Urinary bladder (tissue), 3 donors: ENCODE measurements at regions not wholly inside any gene's neighbourhood (a gene's known extent, or its start where the extent isn't known, plus 50 kb on each side); places are given as distances from the start of the nearest gene placed in this dataset.

Experiments
- DNase-seq: peaks from one replicate; pipeline ENCODE4 v3.0.0-alpha.2; 2015; ENCODE audit errors: extremely low spot score
- H3K27ac ChIP-seq: one replicate; pipeline ENCODE4 v1.5.1; 2013; ENCODE audit warnings: low read depth, mild to moderate bottlenecking, moderate library complexity
- H3K36me3 ChIP-seq: one replicate; pipeline ENCODE4 v1.6.1; 2013; ENCODE audit warnings: mild to moderate bottlenecking, moderate library complexity; ENCODE audit not compliant: insufficient read depth
- H3K4me1 ChIP-seq: one replicate; pipeline ENCODE4 v1.6.1; 2013; ENCODE audit warnings: mild to moderate bottlenecking, moderate library complexity; ENCODE audit not compliant: insufficient read depth
- H3K4me3 ChIP-seq: one replicate; pipeline ENCODE4 v1.5.1; 2013; ENCODE audit warnings: low read depth, low read length
- WGBS: extraction: QIAGEN DNeasy Blood & Tissue Kit; methylation state at CpG from one replicate; pipeline ENCODE4 v1.1.7; 2013; 5-methylcytosine and 5-hydroxymethylcytosine counted together
- donor health status: healthy with polysubstance abuse.
- donor health status: healthy.

DNA sequence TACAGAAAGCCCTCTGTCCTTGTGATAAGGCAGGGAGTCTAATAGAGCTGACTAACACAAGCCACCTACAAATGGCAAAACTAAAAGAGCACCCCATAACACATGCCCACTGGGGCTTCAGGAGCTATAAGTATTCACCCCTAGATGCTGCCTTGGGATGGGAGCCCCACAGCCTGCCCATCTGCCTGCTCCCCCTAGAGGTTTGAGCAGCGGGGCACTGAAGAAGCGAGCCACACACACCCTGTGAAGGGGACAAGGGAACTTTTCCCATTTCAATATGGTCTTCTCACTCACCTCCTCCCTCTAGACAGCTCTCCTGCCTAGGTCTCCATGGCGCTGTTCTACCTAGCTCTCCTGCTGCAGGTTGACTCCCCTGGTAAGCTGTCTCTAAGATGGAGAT is 261.0 kb downstream of the SHQ1 start:
- Histone ChIP-seq H3K4me1 (no peaks in the 10 kb centered on the region), H3K4me3 (no peak overlapping the region), H3K36me3 (no peaks in the 10 kb centered on the region), H3K27ac (no peak overlapping the region)
- DNase-seq: no peak
- over 99% methylated on average over 3 of the region's 3 CpGs for WGBS

DNA sequence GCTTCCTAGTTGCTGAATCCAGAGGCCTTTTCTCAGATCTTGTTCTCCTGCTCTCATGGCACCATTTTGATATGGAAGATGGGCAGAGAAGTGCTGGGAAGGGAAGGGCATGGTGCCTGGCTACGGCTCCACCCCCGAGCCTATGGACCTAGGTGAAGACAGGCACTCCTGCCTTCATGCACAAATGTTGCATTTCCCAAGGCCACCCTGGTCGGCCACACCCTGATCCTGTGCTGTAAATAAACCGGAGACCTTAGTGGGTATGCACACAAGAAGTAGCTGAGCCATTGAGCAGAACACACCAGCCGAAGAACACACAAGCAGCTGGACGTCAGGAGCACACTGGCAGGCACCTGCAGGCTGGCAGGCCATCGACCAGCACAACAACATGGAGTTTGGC is 261.6 kb downstream of the SHQ1 start:
- no peak overlapping the region for H3K4me3 ChIP-seq
- WGBS: 94% methylated on average over 7 of the region's 7 CpGs
- H3K4me1 ChIP-seq: no peaks in the 10 kb centered on the region
- H3K36me3 ChIP-seq: no peaks in the 10 kb centered on the region
- DNase-seq: no peak
- no peak overlapping the region for H3K27ac ChIP-seq

DNA sequence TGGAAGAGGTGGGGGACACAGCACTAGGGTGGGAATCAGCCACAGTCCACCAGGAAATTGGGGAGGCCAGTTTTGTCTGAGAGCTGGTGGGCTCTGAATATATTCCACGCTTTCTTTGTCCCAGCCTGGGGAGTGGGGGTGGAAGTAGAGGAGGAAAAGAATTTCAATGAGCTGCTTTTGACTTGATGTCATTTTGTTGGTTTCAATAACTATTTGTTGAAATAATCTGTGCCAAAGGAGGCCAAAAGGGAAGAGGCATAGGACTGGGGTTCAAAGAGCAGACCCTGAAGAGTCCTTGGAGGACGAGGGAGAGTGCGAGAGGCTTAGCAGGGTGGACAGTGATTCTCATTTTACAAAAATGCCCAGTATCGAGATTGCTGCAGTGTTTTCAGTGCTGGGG is 262.3 kb downstream of the SHQ1 start:
- DNase-seq: no peak
- H3K4me3 ChIP-seq: no peak overlapping the region
- H3K27ac ChIP-seq: no peak overlapping the region
- 85% methylated on average over 4 of the region's 4 CpGs for WGBS
- H3K36me3 ChIP-seq: no peaks in the 10 kb centered on the region
- H3K4me1 ChIP-seq: no peaks in the 10 kb centered on the region

- 96% methylated on average over 2 of the region's 2 CpGs for WGBS
- H3K36me3 ChIP-seq: no peaks in the 10 kb centered on the region
- H3K27ac ChIP-seq: no peak overlapping the region
- no peaks in the 10 kb centered on the region for H3K4me1 ChIP-seq
- no peak overlapping the region for H3K4me3 ChIP-seq
- DNase-seq: no peak
Measured at GRCh38 chr3:72584262-72584661, 264.0 kb downstream of the SHQ1 start.

DNA sequence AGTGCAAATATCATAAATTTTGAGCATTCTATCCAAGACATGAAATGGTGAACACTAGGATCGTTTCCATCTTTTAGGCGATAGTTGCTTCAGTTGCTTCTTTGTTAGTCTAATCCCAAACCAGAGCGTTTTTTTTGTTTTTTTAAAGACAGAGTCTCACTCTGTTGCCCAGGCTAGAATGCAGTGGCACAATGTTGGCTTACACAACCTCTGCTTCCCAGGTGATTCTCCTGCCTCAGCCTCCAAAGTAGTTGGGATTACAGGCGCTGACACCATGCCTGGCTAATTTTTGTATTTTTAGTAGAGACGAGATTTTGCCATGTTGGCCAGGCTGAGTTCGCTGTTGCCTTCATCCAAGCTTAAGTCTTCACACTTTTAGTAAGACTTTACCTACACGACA is 265.3 kb downstream of the SHQ1 start:
- Histone ChIP-seq H3K36me3 (no peaks in the 10 kb centered on the region), H3K4me1 (no peaks in the 10 kb centered on the region), H3K4me3 (no peak overlapping the region), H3K27ac (no peak overlapping the region)
- no peak for DNase-seq
- whole genome bisulfite sequencing: 95% methylated on average over 7 of the region's 7 CpGs

- no peak overlapping the region for H3K27ac ChIP-seq
- WGBS: 90% methylated on average over 6 of the region's 6 CpGs
- H3K36me3 ChIP-seq: no peaks in the 10 kb centered on the region
- no peak overlapping the region for H3K4me3 ChIP-seq
- no peaks in the 10 kb centered on the region for H3K4me1 ChIP-seq
- DNase-seq: no peak
Measured at GRCh38 chr3:72582211-72582878, 265.9 kb downstream of the SHQ1 start.

- Histone ChIP-seq H3K4me1 (no peaks in the 10 kb centered on the region), H3K36me3 (no peaks in the 10 kb centered on the region), H3K27ac (no peak overlapping the region), H3K4me3 (no peak overlapping the region)
- 90% methylated on average over 2 of the region's 2 CpGs for WGBS
- no peak for DNase-seq
Measured at GRCh38 chr3:72580900-72581299, 267.3 kb downstream of the SHQ1 start.

- WGBS: 60% methylated on average over 4 of the region's 4 CpGs
- Histone ChIP-seq H3K4me1 (no peaks in the 10 kb centered on the region), H3K36me3 (no peaks in the 10 kb centered on the region), H3K27ac (no peak overlapping the region), H3K4me3 (no peak overlapping the region)
- DNase-seq: no peak
Measured at GRCh38 chr3:72580246-72580756, 267.9 kb downstream of the SHQ1 start.

DNA sequence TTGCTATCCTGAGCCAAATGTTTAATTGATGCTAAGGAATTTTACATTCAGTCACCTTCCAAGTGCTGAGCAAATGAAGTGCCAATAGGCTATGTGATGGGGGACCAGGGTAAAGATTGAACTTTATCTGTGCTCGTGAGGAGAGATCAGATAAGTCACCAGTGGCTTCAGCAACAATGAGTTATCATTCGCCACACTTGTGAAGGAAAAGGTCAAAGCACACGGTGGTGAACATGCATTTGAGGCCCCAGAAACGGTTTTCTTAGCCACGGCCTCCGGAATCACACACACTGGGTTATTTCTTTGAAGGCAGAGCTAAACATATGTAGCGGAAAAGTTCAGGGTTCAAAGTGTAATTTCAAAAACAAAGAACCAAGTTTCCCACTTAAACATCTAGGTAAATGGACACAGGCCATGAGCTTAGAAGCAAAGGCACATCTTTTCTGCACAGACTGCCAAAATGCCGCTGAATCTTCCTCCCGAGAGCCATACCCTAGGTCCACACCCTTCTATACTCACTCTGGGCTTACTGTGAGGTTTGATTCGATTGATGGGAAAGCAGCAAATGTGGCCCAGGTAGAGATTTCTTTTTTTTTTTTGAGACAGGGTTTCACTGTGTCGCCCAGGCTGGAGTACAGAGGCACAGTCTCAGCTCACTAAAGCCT is 268.5 kb downstream of the SHQ1 start:
- Histone ChIP-seq H3K27ac (no peak overlapping the region), H3K4me1 (no peaks in the 10 kb centered on the region), H3K4me3 (no peak overlapping the region), H3K36me3 (no peaks in the 10 kb centered on the region)
- 91% methylated on average over 11 of the region's 11 CpGs for WGBS
- DNase-seq: no peak

DNA sequence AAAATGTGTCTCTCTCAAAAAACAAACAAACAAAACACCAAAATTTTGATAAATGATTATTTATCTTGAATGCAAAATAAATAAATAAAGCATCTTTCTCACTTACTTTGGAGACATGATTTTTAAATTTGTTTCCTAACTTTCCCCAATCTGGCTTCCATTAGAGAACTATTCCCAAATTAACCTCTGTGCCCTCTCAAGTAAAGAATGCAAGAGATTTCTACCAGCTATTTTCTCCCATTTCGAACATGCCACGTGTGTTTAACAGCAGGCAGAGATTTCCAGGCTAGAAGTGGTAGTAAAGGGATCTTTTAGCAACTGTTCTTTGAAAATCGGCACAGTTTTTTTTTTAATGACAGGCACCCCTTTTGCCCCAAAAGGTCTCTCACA is 269.1 kb downstream of the SHQ1 start:
- Histone ChIP-seq H3K27ac (no peak overlapping the region), H3K4me1 (no peaks in the 10 kb centered on the region), H3K4me3 (no peak overlapping the region), H3K36me3 (no peaks in the 10 kb centered on the region)
- no peak for DNase-seq
- 84% methylated on average over 3 of the region's 3 CpGs for WGBS

DNA sequence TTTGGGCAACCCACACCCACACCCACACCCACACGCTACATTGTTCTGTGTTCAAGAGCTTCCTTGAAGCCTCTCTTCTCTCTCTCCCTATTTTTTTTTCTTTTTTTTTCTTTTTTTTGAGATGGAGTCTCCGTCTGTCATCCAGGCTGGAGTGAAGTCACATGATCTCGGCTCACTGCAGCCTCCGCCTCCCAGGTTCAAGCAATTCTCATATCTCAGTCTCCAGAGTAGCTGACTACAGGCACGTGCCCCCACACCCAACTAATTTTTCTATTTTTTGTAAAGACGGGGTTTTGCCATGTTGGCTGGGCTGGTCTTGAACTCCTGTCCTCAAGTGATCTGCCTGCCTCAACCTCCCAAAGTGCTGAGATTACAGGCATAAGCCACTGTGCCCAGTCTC is 271.1 kb downstream of the SHQ1 start:
- WGBS: 98% methylated on average over 6 of the region's 6 CpGs
- Histone ChIP-seq H3K36me3 (no peaks in the 10 kb centered on the region), H3K4me1 (no peaks in the 10 kb centered on the region), H3K4me3 (no peak overlapping the region), H3K27ac (no peak overlapping the region)
- DNase-seq: no peak

- Histone ChIP-seq H3K27ac (no peak overlapping the region), H3K4me1 (no peaks in the 10 kb centered on the region), H3K36me3 (no peaks in the 10 kb centered on the region), H3K4me3 (no peak overlapping the region)
- WGBS: 90% methylated on average over 5 of the region's 5 CpGs
- no peak for DNase-seq
Measured at GRCh38 chr3:72576563-72576962, 271.7 kb downstream of the SHQ1 start.

DNA sequence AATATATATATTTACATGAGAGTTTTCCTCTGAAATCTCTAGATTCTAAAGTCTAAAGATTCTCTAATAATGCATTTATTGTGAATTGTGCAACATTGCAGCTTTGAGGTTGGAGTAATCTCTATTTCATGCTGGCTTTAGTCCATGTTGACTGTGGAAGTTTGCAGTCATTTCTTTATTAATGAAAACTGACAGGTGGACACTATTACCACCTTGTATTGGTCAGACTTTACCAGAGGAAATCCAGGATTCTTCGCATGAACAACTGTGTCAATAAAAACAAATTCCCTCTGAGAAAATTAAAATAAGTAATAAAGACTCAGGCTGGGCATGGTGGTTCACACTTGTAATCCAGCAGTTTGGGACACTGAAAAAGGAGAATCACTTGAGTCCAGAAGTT is 274.1 kb downstream of the SHQ1 start:
- DNase-seq: no peak
- H3K27ac ChIP-seq: no peak overlapping the region
- no peaks in the 10 kb centered on the region for H3K36me3 ChIP-seq
- H3K4me1 ChIP-seq: no peaks in the 10 kb centered on the region
- WGBS: 95% methylated on average over 1 of the region's 1 CpG
- no peak overlapping the region for H3K4me3 ChIP-seq

DNA sequence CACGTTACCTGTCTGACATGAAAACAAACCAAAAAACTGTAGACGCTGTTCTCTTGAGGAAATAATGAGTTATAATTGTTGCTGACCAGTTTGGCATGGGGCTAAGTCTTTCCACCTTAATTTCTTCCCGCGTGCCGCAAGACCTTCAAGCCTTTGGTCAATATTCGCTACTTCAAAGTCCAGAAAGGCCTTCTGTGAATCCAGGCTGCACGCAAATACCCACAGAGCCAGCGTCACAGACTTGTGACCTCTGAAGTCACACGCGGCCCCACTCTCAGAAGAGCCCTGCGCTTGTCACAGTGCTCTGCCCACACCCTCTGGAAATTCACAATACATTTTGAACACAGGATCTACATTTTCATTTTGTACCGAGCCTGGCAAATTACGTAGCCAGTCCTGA is 275.2 kb downstream of the SHQ1 start:
- 93% methylated on average over 13 of the region's 13 CpGs for WGBS
- Histone ChIP-seq H3K27ac (no peak overlapping the region), H3K4me3 (no peak overlapping the region), H3K36me3 (no peaks in the 10 kb centered on the region), H3K4me1 (no peaks in the 10 kb centered on the region)
- no peak for DNase-seq
